ENCODE measurements at regions not wholly inside any gene's neighbourhood (a gene's known extent, or its start where the extent isn't known, plus 50 kb on each side); places are given as distances from the start of the nearest gene placed in this dataset.

- TF ChIP-seq EZH2phosphoT487 (IDR thresholded peaks at IDR 0.05; ENCODE audit: borderline replicate concordance) (no peak), CTCF (conservative IDR thresholded peaks at IDR 0.05; ENCODE audit: low read length) (no peak)
These were observed 288.4 kb upstream of the TSHZ2 start for GRCh38 chr20:52683761-52684160.
